GM19043 (cell line): ENCODE measurements at regions not wholly inside any gene's neighbourhood (a gene's known extent, or its start where the extent isn't known, plus 50 kb on each side); places are given as distances from the start of the nearest gene placed in this dataset.
"Not testable (repeated sequence)": the region's sequence is repeated elsewhere in the genome, so short reads cannot be mapped to it uniquely, and the experiment has no call there.

Experiments used
- ATAC-seq: cut with Tn5 transposase; IDR thresholded peaks from one replicate; pipeline ENCODE4 v1.9.1; 2021; ENCODE audit warnings: low read depth; ENCODE audit not compliant: unreplicated experiment

DNA sequence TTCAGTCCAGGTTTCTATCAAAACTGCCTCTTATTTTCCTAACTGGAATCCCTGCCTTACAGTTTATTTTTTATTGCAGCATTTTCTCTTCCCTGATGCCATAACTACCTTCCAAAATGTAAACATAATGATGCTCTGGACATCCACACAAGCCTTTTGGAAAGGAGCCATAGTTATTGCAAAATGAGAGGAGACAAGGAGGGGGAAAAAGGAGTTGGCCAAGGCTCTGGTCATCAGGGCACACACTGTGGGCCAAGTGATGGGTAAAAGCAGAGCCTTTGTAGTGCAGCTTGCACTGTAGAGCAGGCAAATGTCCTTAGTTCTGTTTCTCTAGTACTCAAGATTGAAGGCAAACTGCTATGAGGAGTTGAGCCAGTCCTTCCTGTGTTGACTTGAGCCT is 289.3 kb upstream of the MTPN start:
- ATAC-seq, result no peak

DNA sequence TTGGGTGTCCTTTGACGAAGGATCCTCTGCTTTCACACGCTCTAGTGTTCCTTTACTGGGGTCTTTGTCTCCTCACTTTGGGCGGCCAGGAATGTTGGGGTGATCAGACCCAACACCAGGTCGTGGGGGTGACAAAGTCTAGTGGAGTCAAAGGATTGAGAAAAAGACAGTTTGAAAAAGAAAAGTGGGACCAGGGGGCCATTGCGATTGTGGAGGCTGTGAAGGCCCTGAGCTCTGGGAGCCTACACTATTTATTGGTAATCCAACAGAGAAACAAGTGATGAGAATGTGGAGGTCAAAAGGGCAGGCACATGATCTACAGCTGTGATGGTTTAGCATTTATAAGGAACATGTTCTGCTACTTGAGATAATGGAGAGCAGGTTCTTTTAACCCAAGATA is 287.1 kb upstream of the MTPN start:
- not testable (repeated sequence) for ATAC-seq

DNA sequence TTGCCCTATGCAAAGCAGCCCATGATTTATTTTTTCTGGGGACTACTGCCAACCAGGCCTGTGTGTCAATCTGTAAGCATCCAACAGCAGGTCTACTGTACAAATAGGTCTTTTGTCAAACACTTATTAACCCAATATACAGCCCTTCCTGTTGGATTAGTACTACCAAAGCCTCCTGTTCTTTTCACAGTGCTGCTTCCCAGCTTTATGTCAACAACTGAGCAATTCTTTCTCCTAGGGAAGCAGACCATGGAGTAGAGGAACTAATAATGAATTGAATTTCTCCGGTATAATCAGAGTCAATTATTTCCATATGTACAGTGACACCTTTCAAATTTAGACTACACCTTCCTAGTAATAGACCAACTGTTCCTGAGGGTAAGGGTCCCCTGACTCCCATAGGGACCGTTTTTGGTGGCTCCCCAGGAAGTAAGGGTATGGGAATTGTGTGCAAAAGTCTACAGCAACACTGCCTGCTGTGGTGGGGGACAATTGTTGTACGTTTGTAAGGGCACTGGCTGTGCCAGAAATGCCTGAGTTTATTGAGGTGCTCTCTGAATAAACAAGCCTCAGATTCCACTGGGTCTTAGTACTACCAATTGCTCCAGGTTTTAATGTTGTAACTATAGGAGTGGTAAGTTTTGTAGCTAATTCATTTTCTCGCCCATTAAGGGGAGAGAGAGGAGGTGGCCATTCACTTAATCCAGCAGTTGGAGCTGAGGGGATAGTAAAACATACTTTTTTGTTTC is 286.1 kb upstream of the MTPN start:
- ATAC-seq, result not testable (repeated sequence)

DNA sequence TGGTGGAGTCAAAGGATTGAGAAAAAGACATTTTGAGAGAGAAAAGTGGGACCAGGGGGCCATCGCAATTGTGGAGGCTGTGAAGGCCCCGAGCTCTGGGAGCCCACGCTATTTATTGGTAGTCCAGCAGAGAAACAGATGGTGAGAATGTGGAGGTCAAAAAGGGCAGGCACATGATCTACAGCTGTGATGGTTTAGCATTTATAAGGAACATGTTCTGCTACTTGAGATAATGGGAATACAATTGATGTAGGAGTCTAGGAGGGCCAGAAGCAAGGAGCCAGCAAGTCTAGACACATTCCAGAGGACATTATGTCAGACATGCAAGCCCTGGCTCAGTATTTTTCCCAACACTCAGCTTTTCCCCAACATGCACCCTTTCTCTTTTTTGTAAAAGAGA is 283.4 kb upstream of the MTPN start:
- not testable (repeated sequence) for ATAC-seq

DNA sequence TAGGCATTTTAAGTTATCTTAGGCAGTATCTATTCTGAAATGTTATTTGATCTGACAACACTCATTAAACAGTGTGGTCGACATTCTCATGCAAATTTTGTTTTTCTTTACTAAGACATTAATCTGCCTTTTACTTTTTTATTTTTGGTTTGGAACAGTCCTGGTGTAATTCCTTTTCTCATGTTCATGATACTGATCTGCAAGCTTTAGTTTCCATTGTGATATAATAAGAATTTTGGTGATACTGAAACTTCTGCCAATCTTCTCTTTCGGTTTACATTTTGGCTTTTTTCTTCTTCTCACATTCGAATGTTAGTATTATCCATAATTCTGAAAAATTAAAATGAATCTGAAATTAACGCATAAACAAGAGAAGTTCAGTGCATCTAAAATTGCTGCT is 281.9 kb upstream of the MTPN start:
- ATAC-seq, result no peak

DNA sequence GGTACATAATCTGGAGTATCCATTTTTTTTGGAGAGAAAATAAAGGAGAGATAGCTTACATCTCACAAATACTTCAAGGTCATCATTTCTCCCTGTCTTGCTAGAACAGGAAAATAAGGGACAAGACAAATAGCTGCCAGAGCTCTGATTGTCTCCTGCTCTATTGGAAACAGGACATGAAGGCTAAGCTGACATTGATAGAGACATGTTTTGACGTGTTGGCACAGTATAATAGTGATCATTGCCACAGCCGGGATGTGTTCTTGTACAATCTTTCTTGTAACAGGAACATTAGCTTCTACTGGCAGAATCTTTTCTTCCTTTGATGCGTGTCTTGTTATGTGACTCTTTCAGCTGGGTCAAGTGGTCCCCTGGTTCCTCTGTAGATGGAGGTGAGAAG is 279.3 kb upstream of the MTPN start:
- no peak for ATAC-seq

DNA sequence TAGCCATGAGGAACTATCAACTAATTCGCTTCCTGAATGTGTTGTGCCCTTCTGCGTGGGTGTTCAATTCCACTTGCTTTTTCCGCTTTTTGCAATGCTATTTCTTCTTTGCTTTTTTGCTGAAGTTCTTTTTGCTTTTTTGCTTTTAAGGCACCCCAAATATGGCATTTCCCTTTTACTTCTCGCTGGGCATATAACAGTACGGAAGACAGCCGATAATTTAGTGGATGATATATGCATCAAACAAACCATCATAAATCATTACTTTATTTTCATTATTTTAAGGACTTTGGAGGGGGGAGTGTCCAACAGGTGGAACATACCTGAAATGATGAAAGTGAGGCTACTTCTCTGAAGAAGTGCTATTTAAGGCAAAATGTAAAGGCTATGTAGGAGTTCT is 277.0 kb upstream of the MTPN start:
- no peak for ATAC-seq

DNA sequence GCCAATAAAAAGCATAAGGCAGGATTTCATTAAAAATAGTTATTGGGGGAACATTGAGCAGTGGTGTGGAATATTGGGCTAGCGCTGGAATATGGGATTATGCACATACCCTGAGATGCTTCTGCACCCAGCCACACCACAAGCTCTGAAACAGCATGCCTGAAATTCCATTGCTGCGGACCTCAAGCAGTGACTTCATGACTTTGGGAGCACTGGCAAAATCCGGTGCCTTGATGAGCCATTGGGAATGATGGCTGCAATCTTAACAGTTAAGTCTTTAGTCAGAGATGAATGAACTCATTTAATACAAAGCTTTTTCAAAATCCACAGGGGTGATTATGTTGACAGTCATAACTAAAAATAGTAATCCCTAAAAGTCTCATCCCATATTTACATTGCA is 274.7 kb upstream of the MTPN start:
- ATAC-seq, result no peak

DNA sequence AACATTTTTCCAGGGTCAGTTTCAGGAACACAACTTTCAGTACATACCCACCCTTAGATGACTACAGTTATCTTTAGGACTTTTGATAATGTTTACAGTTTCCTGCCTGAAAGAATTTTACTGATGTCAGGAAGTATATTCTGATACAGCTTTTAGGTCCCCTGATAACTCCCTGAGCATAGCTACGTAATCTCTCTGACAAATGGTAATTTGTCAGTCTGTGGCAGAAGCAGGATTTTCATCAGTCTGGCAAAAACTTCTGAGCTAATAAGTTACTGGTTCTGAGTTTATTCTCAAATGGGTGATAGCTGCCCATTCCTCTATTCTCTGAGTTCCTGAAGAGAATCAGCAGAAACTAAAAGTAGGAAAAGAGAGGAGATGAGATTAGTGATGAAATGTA is 270.1 kb upstream of the MTPN start:
- no peak for ATAC-seq

DNA sequence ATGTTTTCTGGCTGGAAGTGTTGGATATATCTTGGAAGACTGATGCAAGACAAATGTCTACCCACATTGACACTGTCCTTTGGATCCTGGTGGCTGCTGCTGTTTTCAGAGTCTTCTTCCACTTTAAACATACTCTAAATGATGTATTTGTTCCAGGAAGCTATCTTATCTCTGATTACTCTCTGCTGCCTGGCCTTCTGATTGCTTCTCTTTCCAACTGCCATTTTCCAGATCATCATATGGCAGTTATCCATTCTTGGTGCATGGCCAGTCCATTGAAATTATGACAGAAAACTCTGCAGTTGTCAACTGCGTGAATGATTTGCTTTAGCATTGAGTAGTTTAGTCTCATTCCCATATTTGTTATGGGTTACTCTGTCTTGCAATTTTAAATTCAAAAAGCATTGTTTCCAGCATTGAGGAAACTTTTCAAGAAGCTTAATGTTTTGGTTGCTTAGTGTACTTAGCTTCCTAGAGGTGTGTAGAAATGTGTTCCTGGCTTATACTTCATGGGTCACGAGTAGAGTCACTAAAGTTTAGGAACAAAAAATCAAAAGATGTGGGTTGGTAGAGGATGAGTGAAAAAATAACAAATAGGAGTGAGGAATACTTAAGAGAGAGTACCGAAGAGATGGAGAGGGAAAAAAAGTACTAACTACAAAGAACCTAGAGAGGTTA is 268.3 kb upstream of the MTPN start:
- ATAC-seq, result no peak

DNA sequence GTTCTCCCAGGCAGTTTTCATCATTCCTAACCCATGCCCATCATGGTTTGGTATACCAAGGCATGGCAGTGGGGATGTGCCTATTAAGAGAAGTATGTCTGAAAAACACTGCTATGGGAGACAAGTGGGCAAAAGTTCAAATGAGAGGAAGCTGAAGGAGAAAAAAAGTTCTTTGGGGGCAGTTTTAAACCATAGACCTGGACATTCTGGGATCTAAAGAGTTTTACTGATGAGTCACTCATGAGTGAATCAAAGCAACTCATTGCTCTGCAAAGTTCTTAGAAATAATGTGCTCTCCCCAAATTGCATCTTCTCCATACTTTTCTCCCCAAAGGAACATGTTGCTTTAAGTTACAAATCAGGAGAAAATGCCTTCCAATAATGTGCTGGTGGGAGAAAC is 256.9 kb upstream of the MTPN start:
- ATAC-seq, result no peak

DNA sequence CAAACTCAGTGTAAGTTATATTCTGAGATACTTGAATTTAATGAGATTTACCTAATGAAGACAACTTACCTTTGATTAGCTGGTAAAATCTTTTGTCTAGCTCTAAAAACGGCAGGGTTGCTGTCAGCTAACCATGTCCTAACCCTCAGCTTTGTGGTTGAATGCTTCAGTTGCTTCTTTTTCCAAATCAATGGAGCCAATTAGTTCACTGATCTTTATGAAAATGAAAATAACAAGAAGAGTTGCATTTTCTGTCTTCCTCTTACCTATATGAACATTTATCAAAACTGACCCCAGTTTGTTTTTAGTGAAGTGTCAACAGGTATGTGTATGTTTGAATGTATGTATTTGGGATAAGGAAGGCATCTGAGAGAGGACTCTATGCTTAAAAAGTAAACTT is 253.1 kb upstream of the MTPN start:
- no peak for ATAC-seq

DNA sequence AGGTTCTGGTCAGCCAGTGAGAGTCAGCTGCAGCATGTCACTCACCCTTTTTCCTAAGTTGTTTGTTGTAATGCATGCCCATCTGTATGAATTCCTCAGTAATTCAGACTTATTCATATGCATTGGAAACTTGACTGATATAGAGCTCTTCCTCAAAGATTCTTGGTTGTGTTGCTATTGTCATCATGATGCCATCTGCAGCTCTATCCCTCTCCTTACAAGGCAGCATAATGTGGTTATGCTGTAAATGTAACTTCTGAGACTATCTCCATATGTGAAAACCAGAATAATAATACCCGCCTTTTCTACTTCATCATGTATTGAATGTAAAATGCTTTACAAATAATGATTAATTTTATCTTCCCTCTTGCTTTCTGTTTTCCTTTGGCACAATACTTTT is 252.6 kb upstream of the MTPN start:
- ATAC-seq, result no peak

DNA sequence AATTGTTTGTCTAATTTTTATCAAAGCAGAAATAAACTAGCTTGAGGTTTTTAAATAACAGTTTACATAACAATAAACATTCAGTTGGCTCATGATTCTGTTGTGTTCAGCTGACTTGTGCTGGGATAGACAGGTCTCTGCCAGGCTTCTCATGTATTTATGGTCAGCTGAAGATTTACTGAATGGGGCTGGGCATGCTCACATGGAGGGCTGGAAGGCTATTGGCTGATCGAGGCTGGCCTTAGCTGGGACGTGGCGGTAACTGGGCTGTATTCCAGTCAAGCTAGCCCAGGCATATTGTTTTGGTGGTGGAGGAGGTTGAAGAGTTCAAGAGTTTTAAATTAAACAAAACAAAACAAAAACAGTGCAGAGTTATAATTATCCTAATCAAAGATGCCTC is 251.0 kb upstream of the MTPN start:
- ATAC-seq, result no peak

DNA sequence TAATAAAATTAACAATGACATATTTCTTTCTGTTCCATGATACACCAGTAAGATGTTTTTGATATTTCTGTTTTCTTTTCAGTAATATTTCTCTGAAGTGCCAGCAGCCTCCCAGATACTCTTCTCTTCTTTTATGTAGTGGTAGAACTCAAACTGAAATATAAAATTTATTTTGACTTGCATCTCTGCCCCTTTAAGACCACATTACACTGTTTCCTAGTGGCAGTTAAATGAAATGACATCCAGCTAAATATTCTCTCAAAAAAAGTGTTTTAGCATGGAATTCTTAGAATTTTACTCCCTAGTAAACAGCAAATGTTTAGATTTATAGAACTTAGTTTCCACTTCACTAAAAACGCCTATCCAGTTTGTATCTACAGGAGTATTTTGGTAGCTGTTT is 237.2 kb upstream of the MTPN start:
- no peak for ATAC-seq

DNA sequence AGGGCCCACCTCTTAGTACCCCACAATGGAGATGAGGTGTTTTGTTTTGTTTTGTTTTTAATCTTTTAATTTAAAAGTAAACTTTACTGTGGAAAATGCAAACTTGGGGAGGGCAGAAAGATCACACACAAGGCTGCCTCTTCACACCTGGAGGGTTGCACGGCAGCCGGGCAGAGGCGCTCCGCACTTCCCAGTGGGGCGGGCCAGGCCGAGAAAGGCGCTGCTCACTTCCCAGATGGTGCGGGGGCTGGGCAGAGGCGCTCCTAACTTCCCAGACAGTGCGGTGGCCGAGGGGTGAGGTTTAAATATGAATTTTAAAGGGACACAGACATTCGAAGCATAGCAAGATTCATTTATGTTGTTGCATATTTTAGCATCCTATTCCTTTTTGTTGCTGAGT is 235.9 kb upstream of the MTPN start:
- no peak for ATAC-seq

DNA sequence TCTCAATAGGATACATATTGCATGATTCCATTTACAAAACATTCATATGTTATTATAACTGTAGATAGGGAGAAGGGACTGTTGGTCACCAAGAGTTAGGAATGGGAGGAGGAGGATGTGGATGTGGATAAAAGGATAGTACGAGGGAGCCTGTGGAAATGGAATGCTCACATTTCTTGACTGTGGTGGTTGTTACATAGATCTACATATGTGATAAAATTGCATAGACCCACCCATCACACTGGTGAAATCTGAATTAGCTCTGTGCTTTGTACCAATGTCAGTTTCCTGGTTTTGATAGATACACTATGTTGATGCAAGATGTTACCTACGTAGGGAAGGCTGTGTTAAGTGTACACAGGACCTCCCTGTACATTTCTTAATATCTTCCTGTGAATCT is 233.5 kb upstream of the MTPN start:
- no peak for ATAC-seq

DNA sequence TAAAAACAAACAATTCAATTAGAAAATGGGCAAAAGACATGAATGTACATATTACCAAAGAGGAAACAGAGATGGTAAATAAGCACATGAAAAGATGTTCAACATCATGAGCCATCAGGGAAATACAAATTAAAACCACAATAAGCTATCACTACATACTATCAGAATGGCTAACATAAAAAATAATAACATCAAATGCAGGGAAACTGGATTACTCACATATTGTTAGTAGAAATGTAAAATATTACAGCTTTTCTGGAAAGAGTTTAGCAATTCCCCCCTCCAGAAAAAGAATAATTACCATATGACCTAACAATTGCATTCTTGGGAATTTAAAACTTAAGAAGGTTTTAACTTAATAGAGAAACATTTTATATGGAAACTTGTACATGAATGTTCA is 232.9 kb upstream of the MTPN start:
- ATAC-seq, result no peak

DNA sequence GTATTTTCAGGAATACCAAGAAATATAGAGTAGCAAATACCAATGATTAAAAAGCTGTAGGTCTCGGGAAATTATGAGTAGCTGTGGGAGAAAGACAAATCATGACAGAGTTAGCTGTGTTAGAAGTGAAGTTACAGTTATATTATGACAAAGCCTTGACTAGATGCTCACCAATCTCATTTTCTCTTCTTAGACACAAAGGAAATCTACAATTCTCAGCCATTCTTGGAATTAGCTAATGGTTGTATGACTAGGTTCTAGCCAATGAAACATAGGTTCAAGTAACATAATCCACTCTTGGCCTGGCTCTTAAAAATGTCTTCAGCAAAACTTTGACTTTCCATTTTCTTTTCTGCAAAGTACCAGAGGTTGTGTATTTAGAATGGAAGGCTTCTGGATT is 228.8 kb upstream of the MTPN start:
- ATAC-seq, result no peak

DNA sequence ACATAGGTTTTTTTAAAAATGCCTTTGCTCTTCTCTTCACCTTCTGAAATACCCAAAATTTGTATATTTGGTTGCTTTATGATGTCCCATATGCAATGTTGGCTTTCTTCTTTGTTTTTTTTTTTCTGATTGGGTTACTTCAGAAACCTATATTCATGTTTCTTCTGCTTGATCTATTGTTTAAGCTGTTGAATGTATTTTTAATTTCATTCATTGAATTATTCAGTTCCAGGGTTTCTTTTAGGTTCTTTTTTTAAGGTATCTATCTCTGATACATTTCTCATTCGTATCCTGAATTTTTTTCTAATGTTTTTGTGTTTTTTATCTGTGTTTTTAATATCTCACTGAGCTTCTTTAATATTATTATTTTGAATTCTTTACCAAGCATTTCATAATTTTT is 221.0 kb upstream of the MTPN start:
- no peak for ATAC-seq

DNA sequence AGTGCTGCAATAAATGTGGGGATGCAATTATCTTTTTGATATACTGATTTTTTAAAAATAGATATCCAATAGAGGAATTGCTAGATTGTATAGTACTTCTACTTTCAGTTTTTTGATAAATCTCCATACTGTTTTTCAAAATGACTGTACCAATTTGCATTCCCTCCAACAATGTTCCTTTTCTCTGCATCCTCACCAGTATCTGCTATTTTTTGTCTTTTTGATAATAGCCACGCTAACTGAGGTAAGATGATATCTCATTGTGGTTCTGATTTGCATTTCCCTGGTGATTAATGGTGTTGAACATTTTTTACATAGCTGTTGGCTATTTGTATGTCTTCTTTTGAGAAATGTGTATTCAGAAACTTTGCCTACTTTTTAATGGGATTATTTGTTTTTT is 217.7 kb upstream of the MTPN start:
- ATAC-seq, result no peak

DNA sequence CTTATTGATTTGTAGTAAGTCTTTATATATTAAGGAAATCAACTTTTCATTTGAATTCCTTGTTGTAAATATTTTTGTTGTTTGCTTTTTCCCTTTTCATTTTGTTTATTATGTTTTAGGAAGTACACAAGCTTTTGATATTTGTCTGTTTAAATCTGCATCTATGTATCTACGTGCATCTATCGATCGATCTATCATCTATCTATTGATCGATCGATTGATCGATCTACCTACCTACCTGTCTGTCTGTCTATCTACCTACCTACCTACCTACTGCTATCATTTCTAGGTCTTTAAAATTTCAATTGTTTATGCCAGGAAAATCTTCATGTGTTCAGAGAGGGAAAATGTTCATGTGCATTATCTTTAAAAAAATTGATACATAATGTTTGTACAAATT is 216.8 kb upstream of the MTPN start:
- ATAC-seq, result no peak
